ENCODE measurements at regions not wholly inside any gene's neighbourhood (a gene's known extent, or its start where the extent isn't known, plus 50 kb on each side); places are given as distances from the start of the nearest gene placed in this dataset.

DNA sequence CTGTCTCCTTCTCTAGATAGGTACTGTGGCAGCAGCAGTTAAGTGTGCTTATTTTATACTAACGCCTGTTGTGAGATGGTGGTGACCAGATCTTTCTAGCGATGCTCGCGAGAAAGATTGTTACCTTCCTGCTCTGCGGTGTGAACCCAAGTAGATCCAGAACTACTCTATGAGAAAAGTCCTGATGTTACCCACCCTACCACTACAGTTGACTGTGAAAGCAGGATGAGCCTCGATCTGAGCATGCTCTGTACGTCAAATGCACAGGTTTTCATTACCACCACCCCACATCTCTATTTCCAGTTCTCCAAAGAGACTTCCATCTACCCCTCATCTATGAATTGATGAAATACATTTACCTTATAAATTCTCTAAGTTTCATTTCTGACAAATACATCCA lies 64.6 kb upstream of the KCTD7 start:
- TF ChIP-seq POLR2AphosphoS5 (IDR thresholded peaks at IDR 0.05): no peak
- TF ChIP-seq, protein P1, sequence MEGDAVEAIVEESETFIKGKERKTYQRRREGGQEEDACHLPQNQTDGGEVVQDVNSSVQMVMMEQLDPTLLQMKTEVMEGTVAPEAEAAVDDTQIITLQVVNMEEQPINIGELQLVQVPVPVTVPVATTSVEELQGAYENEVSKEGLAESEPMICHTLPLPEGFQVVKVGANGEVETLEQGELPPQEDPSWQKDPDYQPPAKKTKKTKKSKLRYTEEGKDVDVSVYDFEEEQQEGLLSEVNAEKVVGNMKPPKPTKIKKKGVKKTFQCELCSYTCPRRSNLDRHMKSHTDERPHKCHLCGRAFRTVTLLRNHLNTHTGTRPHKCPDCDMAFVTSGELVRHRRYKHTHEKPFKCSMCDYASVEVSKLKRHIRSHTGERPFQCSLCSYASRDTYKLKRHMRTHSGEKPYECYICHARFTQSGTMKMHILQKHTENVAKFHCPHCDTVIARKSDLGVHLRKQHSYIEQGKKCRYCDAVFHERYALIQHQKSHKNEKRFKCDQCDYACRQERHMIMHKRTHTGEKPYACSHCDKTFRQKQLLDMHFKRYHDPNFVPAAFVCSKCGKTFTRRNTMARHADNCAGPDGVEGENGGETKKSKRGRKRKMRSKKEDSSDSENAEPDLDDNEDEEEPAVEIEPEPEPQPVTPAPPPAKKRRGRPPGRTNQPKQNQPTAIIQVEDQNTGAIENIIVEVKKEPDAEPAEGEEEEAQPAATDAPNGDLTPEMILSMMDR (IDR thresholded peaks at IDR 0.05): no peak
